NCI-H524 treated with DMSO at 0.1 percent for 48 hours (cell line): ENCODE measurements at regions not wholly inside any gene's neighbourhood (a gene's known extent, or its start where the extent isn't known, plus 50 kb on each side); places are given as distances from the start of the nearest gene placed in this dataset.

Experiments
- DNase-seq: peaks from one replicate; lab custom pipeline; 2025; lab: John Stamatoyannopoulos, UW

- no peak for DNase-seq
Measured at GRCh38 chr16:54724346-54724925, 206.2 kb upstream of the IRX5 start.

- DNase-seq = no peak
Measured at GRCh38 chr16:54722210-54722676, 208.4 kb upstream of the IRX5 start.

GRCh38 chr16:54720259-54720658, 210.4 kb upstream of the IRX5 start:
- no peak for DNase-seq

GRCh38 chr16:54719624-54720023, 211.0 kb upstream of the IRX5 start:
- DNase-seq = no peak

GRCh38 chr16:54718376-54718775, 212.3 kb upstream of the IRX5 start:
- DNase-seq = peak; percentile 81

- no peak for DNase-seq
Measured at GRCh38 chr16:54715011-54715410, 215.7 kb upstream of the IRX5 start.

- no peak for DNase-seq
Measured at GRCh38 chr16:54712866-54713265, 217.8 kb upstream of the IRX5 start.

GRCh38 chr16:54707813-54708212, 222.9 kb upstream of the IRX5 start:
- DNase-seq = no peak

GRCh38 chr16:54706406-54706805, 224.3 kb upstream of the IRX5 start:
- no peak for DNase-seq

GRCh38 chr16:54703339-54703738, 227.3 kb upstream of the IRX5 start:
- no peak for DNase-seq

GRCh38 chr16:54699656-54700055, 231.0 kb upstream of the IRX5 start:
- DNase-seq = no peak

- no peak for DNase-seq
Measured at GRCh38 chr16:54697677-54698076, 233.0 kb upstream of the IRX5 start.

- DNase-seq = no peak
Measured at GRCh38 chr16:54696970-54697369, 233.7 kb upstream of the IRX5 start.

GRCh38 chr16:54696522-54696921, 234.1 kb upstream of the IRX5 start:
- no peak for DNase-seq

- no peak for DNase-seq
Measured at GRCh38 chr16:54694651-54695050, 236.0 kb upstream of the IRX5 start.

GRCh38 chr16:54693864-54694263, 236.8 kb upstream of the IRX5 start:
- DNase-seq = no peak

- DNase-seq = no peak
Measured at GRCh38 chr16:54690710-54691109, 240.0 kb upstream of the IRX5 start.

GRCh38 chr16:54690306-54690705, 240.4 kb upstream of the IRX5 start:
- DNase-seq = no peak

GRCh38 chr16:54689072-54689865, 241.4 kb upstream of the IRX5 start:
- no peak for DNase-seq

- no peak for DNase-seq
Measured at GRCh38 chr16:54688339-54688738, 242.3 kb upstream of the IRX5 start.

GRCh38 chr16:54687043-54687899, 243.4 kb upstream of the IRX5 start:
- DNase-seq = no peak

- no peak for DNase-seq
Measured at GRCh38 chr16:54685682-54686081, 245.0 kb upstream of the IRX5 start.

- no peak for DNase-seq
Measured at GRCh38 chr16:54679531-54679930, 251.1 kb upstream of the IRX5 start.
